Kidney (tissue), 13 donors: ENCODE measurements at regions not wholly inside any gene's neighbourhood (a gene's known extent, or its start where the extent isn't known, plus 50 kb on each side); places are given as distances from the start of the nearest gene placed in this dataset.

ENCODE experiments used
- DNase-seq, 5 donors: peaks; one replicate each; pipeline ENCODE4 v3.0.0-alpha.2; 2013 to 2020
- FAIRE-seq: peaks from 2 replicates; lab custom pipeline; 2012; peaks lifted over from hg19 to GRCh38; lab: Jason Lieb, UNC
- H3K27ac ChIP-seq, 2 donors: one replicate each; pipeline ENCODE4 v1.7.0; 2013; ENCODE audit warnings: low read depth in 2 of 2, low read length in 2 of 2, inconsistent platforms in 1 of 2
- H3K27me3 ChIP-seq: one replicate; pipeline ENCODE4 v1.7.1; 2013; ENCODE audit warnings: low read length, inconsistent platforms; ENCODE audit not compliant: control insufficient read depth, insufficient read depth
- H3K36me3 ChIP-seq, 3 donors: one replicate each; pipeline versions ENCODE4 v1.7.0 to v1.7.1; 2013; ENCODE audit warnings: low read length in 3 of 3, control low read depth in 1 of 3, inconsistent platforms in 1 of 3; ENCODE audit not compliant: insufficient read depth in 3 of 3, control insufficient read depth in 2 of 3
- H3K4me1 ChIP-seq, 3 donors: one replicate each; pipeline versions ENCODE4 v1.7.0 to v1.7.1; 2013; ENCODE audit warnings: low read length in 3 of 3, inconsistent platforms in 1 of 3, low read depth in 1 of 3; ENCODE audit not compliant: control insufficient read depth in 2 of 3, insufficient read depth in 2 of 3
- H3K4me3 ChIP-seq, 3 donors: one replicate each; pipeline versions ENCODE4 v1.7.0 to v1.8.1; 2013; ENCODE audit warnings: low read length in 3 of 3, control low read depth in 1 of 3, inconsistent platforms in 1 of 3
- H3K9ac ChIP-seq, 3 donors: one replicate each; pipeline versions ENCODE4 v1.7.0 to v1.7.1; 2013; ENCODE audit warnings: low read length in 3 of 3, control low read depth in 1 of 3, inconsistent platforms in 1 of 3
- H3K9me3 ChIP-seq, 3 donors: one replicate each; pipeline versions ENCODE4 v1.7.0 to v1.7.1; 2013; ENCODE audit warnings: low read length in 3 of 3, control low read depth in 1 of 3, inconsistent platforms in 1 of 3; ENCODE audit not compliant: control insufficient read depth in 2 of 3, insufficient read depth in 1 of 3
- intact Hi-C: fragments of 100-400 bp; cut with DNase I; formaldehyde crosslinking; loops from one replicate; pipeline ENCODE4 v1.11.1; 2022
- TF ChIP-seq, protein P1 (sequence below): IDR thresholded peaks from 3 replicates; pipeline ENCODE4 v1.5.1; 2012; ENCODE audit warnings: mild to moderate bottlenecking, moderate library complexity, borderline replicate concordance; ENCODE audit not compliant: insufficient read depth; ENCODE audit errors: extremely low read depth
- donor health status: control.
- donor health status: control.
- donor health status: control.
- donor health status: control.
- donor health status: control.
- donor health status: DM: yes; HTN: yes; CAD: no.
- donor health status: Normal renal cell carcinoma (clear cell type).

DNA sequence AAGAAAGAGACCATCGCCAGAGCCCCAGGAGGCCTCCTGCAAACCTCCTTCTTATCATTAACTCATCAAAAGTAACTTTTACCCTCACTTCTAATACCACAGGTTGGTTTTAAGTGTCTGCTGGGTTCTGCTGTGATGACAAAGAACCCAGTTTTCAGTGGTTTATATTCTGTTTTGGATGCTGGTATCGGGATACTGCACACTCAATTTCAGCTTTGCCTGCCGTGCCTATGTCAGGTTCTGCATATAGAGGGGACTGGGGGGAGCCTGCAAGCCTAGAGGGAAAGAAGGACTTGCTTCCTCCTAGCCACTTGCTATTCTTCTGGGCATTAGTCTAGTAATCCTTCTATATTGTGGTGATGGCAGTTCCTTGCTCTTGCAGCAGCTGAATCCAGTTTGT, 242.4 kb downstream of the KCNRG start:
- FAIRE-seq, result no peak
- Histone ChIP-seq H3K36me3 (no peaks in the 10 kb centered on the region), H3K27me3 (no peaks in the 10 kb centered on the region), H3K4me1 (no peaks in the 10 kb centered on the region), H3K27ac (no peak overlapping the region), H3K4me3 (no peak overlapping the region), H3K9ac (no peak overlapping the region), H3K9me3 (no peaks in the 10 kb centered on the region)
- intact Hi-C loops, result no loop called here
- TF ChIP-seq, protein P1, sequence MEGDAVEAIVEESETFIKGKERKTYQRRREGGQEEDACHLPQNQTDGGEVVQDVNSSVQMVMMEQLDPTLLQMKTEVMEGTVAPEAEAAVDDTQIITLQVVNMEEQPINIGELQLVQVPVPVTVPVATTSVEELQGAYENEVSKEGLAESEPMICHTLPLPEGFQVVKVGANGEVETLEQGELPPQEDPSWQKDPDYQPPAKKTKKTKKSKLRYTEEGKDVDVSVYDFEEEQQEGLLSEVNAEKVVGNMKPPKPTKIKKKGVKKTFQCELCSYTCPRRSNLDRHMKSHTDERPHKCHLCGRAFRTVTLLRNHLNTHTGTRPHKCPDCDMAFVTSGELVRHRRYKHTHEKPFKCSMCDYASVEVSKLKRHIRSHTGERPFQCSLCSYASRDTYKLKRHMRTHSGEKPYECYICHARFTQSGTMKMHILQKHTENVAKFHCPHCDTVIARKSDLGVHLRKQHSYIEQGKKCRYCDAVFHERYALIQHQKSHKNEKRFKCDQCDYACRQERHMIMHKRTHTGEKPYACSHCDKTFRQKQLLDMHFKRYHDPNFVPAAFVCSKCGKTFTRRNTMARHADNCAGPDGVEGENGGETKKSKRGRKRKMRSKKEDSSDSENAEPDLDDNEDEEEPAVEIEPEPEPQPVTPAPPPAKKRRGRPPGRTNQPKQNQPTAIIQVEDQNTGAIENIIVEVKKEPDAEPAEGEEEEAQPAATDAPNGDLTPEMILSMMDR, result no peak
- DNase-seq, result no peak

DNA sequence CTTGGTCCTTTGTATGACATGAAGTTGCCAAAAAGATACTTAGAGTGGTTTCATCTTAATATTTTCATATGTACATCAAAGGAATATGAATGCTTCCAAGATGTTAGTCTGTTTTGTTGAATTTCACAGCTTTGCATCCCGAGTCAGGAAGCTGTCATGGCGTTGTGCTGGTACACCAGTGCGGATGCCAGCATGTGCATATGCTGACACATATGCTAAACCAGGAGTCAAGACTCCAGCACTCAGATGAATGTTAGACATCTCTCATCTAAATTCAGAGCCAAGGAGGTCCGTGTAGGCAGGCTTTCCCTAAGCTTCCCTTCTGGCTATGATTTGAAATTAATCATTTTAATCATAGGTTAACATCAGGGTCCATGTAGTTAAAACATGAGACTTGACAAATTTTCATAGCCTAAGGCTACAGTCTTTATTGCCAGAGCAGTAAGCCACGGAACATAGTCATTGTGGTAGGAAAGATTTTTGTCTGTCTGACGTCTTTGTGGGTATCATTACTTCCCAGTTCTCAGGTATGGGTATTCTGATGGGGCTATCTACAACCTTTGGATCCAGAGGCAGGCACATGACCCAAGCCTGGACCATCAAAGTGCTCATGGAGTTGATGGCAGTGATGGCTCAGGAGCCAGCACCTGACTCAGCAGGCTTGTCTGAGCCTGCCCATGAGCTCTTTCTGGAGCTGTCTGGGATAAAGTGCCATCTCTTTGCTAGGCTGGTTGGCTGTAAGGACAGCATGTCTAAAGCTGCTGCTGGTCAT, 246.1 kb downstream of the KCNRG start:
- H3K27me3 ChIP-seq, result no peaks in the 10 kb centered on the region
- TF ChIP-seq, protein P1, result no peak
- H3K36me3 ChIP-seq, result no peaks in the 10 kb centered on the region
- intact Hi-C loops, result no loop called here
- no peaks in the 10 kb centered on the region for H3K4me1 ChIP-seq
- DNase-seq (no peak), FAIRE-seq (no peak)
- no peak overlapping the region for H3K4me3 ChIP-seq
- H3K27ac ChIP-seq, result no peak overlapping the region
- no peaks in the 10 kb centered on the region for H3K9me3 ChIP-seq
- no peak overlapping the region for H3K9ac ChIP-seq

DNA sequence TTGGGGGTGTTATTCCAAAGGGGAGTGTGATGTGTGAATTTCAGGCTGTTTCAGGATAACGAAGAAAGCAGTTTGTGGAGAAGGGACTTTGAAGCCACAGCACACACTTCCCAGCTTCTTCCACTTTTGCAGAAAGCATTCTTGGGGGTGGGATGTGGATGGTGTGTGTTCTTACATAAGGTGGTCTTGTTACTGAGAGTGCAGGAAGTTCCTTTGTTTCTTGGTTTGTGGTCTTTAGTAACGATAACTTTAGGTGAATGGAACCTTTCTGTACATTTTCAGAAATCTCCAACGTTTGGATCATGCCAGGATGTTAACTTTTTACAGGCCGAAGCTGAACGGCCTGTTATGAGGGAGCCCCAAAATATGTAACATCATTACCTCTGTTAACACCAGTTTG, 251.8 kb downstream of the KCNRG start:
- H3K9me3 ChIP-seq, result no peaks in the 10 kb centered on the region
- intact Hi-C loops, result no loop called here
- TF ChIP-seq, protein P1, result no peak
- H3K4me3 ChIP-seq, result no peak overlapping the region
- no peaks in the 10 kb centered on the region for H3K36me3 ChIP-seq
- H3K4me1 ChIP-seq, result no peaks in the 10 kb centered on the region
- H3K27ac ChIP-seq, result no peak overlapping the region
- H3K27me3 ChIP-seq, result no peaks in the 10 kb centered on the region
- FAIRE-seq (no peak), DNase-seq (no peak)
- no peak overlapping the region for H3K9ac ChIP-seq

DNA sequence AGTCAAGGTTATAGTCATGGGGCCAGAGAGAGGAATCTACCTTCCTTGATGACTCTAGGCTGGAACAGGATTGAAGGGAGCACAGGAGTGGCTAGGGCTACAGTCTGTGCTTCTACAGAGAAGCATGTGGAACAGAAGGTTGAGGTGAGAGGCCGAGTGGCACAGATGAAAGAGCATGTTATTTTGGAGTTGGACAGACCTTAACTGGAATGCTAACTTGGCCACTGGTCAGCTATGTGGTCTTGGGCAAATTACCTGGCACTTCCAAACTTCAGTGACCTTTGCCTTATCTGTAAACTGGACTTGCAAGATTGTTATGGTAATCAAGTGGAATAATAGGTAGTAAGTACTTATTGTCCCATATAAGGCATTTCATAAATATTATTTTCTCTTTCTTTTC, 252.7 kb downstream of the KCNRG start:
- TF ChIP-seq, protein P1, result no peak
- FAIRE-seq, result no peak
- intact Hi-C loops, result no loop called here

More for the DNA sequence above, 252.7 kb downstream of the KCNRG start:
- no peaks in the 10 kb centered on the region for H3K27me3 ChIP-seq
- no peaks in the 10 kb centered on the region for H3K4me1 ChIP-seq
- no peak overlapping the region for H3K4me3 ChIP-seq
- no peaks in the 10 kb centered on the region for H3K36me3 ChIP-seq
- no peaks in the 10 kb centered on the region for H3K9me3 ChIP-seq
- H3K27ac ChIP-seq, result no peak overlapping the region
- H3K9ac ChIP-seq, result no peak overlapping the region
- no peak for DNase-seq
